ENCODE measurements at regions not wholly inside any gene's neighbourhood (a gene's known extent, or its start where the extent isn't known, plus 50 kb on each side); places are given as distances from the start of the nearest gene placed in this dataset.

DNA sequence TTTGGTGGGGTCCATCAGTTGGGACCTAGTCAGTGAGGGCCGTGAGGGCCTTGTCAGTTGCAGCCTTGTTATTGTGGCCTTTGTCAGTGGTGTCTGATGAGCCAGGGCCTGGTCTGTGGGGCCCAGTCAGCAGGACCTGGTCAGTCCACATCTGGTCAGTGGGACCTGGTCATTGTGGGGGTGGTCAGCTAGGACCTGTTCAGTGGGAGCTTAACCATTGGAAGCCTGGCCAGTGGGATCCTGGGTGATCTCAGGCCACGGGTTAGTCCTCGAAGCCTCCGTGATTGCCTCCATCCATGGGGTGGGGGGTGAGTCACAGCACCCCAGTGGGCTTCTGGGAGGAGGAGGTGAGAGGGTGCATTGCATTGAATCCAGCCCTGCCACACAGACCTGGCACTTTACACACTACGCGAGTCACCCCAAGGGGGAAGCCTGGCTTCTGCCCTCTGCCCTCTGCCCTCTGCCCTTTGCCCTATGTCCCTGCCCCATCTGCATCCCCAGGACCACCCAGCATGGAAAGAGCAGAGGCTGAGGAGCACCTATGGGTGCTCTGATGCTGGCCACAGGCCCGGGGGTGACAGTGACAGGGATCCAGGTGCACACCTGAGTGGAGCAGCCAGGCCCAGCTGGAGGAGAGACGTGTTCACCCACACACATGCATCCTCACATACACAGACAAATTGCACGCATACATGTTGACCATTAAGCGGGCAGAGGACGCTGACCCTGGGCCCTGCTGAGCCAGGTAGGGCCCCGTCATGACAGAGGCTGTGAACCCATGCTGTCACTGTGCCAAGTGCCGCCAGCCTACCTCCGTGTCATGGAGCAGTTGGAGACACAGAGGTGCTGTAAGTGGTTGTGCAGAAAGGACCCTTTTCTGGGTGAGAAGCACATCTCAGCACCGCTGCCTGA lies 59.8 kb upstream of the TPM4 start:
- H3K27ac ChIP-seq (ENCODE audit: insufficient read depth, low read length) = no peak overlapping the region
- BruUV-seq (replicated peaks) = no TSS peak
- no peak overlapping the region for H3K14ac ChIP-seq (replicated peaks; ENCODE audit: low read depth, low read length)
- no peak overlapping the region for H2BK15ac ChIP-seq (ENCODE audit: low read depth, low read length)
- no peaks in the 10 kb centered on the region for H3K36me3 ChIP-seq (ENCODE audit: control insufficient read depth, insufficient read depth, low read length)
- DNase-seq = no peak
- H4K20me1 ChIP-seq (ENCODE audit: insufficient read depth, low read length) = no peaks in the 10 kb centered on the region
- H3K4me1 ChIP-seq (ENCODE audit: control insufficient read depth, insufficient read depth, low read length) = no peaks in the 10 kb centered on the region
- dilution Hi-C loops (cut with HindIII; ENCODE audit: low sequenced_read_pairs, unreplicated experiment) = no loop called here
- no peak overlapping the region for H3K4me2 ChIP-seq (ENCODE audit: low read depth, low read length)
- H2BK120ac ChIP-seq (ENCODE audit: low read depth, low read length) = no peak overlapping the region
- no peak overlapping the region for H2BK5ac ChIP-seq (ENCODE audit: low read depth, low read length, poor library complexity, severe bottlenecking)
- peaks cover 1% of the 10 kb centered on the region; the same call in 1 of the 2 replicates for H3K27me3 ChIP-seq (ENCODE audit: control insufficient read depth, insufficient read depth, low read length)
- no peak overlapping the region for H4K91ac ChIP-seq (ENCODE audit: insufficient read depth, low read depth, low read length)
- no peak overlapping the region for H3K9ac ChIP-seq (ENCODE audit: low read depth, low read length)
- POLR2A ChIA-PET (ENCODE audit: unreplicated experiment) = no interaction called here
- no peaks in the 10 kb centered on the region for H3K9me1 ChIP-seq (ENCODE audit: insufficient read depth, low read length)
- H3K9me3 ChIP-seq (ENCODE audit: control insufficient read depth, insufficient read depth, low read length) = no peaks in the 10 kb centered on the region
- no peak overlapping the region for H4K8ac ChIP-seq (ENCODE audit: low read depth in 2 of 2, low read length in 2 of 2)
- no peak overlapping the region for H2AK5ac ChIP-seq (ENCODE audit: low read depth, low read length)
- in situ Hi-C loops (cut with MboI; ENCODE audit: low sequenced_read_pairs) = no loop called here
- intact Hi-C loops (cut with micrococcal nuclease) = no loop called here
- H3K23ac ChIP-seq (ENCODE audit: low read depth, low read length) = no peak overlapping the region
- no peak overlapping the region for H2AFZ ChIP-seq (replicated peaks; ENCODE audit: low read length, poor library complexity)
- no peak overlapping the region for H3K4me3 ChIP-seq (ENCODE audit: insufficient read depth, low read depth, low read length)
- 100% methylated on average over 1 of the region's 15 CpGs; no CpG with 5 or more reads in 1 of the 2 experiments for WGBS, 2 experiments (ENCODE audit: extremely low coverage in 2 of 2, insufficient read length in 1 of 2)
- H4K5ac ChIP-seq (ENCODE audit: low read depth, low read length) = no peak overlapping the region
- no peak overlapping the region for H3K56ac ChIP-seq (ENCODE audit: extremely low read depth, insufficient read depth, low read length)
- CTCF ChIA-PET = no interaction called here
- ATAC-seq (ENCODE audit: low read depth) = no peak
- H3K18ac ChIP-seq (ENCODE audit: low read depth, low read length) = no peak overlapping the region
- no peak overlapping the region for H2AK9ac ChIP-seq (replicated peaks; ENCODE audit: low read depth, low read length, poor library complexity)
- H3K4ac ChIP-seq (ENCODE audit: low read depth, low read length) = no peak overlapping the region
- TF ChIP-seq CHD1 (IDR thresholded peaks at IDR 0.05; ENCODE audit: low read depth, low read length) (no peak), RFX5 (IDR thresholded peaks at IDR 0.05; ENCODE audit: low read depth, low read length) (no peak), RAD21 (IDR thresholded peaks at IDR 0.05; ENCODE audit: low read length) (no peak), POLR2A (IDR thresholded peaks at IDR 0.05; ENCODE audit: low read depth, low read length) (no peak), MAZ (IDR thresholded peaks at IDR 0.05; ENCODE audit: borderline replicate concordance, low read depth, low read length) (no peak), SMC3 (IDR thresholded peaks at IDR 0.05; ENCODE audit: low read depth, low read length) (no peak), CEBPB (IDR thresholded peaks at IDR 0.05; ENCODE audit: low read depth, low read length) (no peak), ELK1 (IDR thresholded peaks at IDR 0.05; ENCODE audit: borderline replicate concordance, low read depth, low read length) (no peak), RCOR1 (IDR thresholded peaks at IDR 0.05; ENCODE audit: insufficient replicate concordance, low read length) (no peak), MAFK (IDR thresholded peaks at IDR 0.05; ENCODE audit: low read depth, low read length) (no peak)
- TF ChIP-seq, protein P1, sequence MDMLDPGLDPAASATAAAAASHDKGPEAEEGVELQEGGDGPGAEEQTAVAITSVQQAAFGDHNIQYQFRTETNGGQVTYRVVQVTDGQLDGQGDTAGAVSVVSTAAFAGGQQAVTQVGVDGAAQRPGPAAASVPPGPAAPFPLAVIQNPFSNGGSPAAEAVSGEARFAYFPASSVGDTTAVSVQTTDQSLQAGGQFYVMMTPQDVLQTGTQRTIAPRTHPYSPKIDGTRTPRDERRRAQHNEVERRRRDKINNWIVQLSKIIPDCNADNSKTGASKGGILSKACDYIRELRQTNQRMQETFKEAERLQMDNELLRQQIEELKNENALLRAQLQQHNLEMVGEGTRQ (IDR thresholded peaks at IDR 0.05; ENCODE audit: low read depth, low read length) = no peak
- H2BK20ac ChIP-seq (ENCODE audit: low read depth, low read length) = no peak overlapping the region
- no peaks in the 10 kb centered on the region for H3K79me1 ChIP-seq (ENCODE audit: low read depth in 1 of 2, low read length in 2 of 2)

Measured in IMR-90 (cell line).